GM08714 (cell line): ENCODE measurements at regions not wholly inside any gene's neighbourhood (a gene's known extent, or its start where the extent isn't known, plus 50 kb on each side); places are given as distances from the start of the nearest gene placed in this dataset.
"Not testable (repeated sequence)": the region's sequence is repeated elsewhere in the genome, so short reads cannot be mapped to it uniquely, and the experiment has no call there.

Source experiments
- H3K4me3 ChIP-seq: fragments of 200-500 bp; sonication (Bioruptor generic); 2 replicates; pipeline ENCODE4 v1.5.1; 2014; ENCODE audit warnings: mild to moderate bottlenecking, low read length, inconsistent platforms
- ZNF274 ChIP-seq: IDR thresholded peaks from 2 replicates; pipeline ENCODE4 v1.6.1; 2012; ENCODE audit warnings: mild to moderate bottlenecking, low read depth, low read length

- TF ChIP-seq ZNF274, result no peak
- no peak overlapping the region for H3K4me3 ChIP-seq
These were observed 177.3 kb downstream of the NFKBIZ start for GRCh38 chr3:102026656-102027055.

- no peak overlapping the region for H3K4me3 ChIP-seq
- no peak for TF ChIP-seq ZNF274
These were observed 181.3 kb downstream of the NFKBIZ start for GRCh38 chr3:102030661-102031060.

GRCh38 chr3:102031834-102032233, 182.5 kb downstream of the NFKBIZ start:
- no peak for TF ChIP-seq ZNF274
- no peak overlapping the region for H3K4me3 ChIP-seq

GRCh38 chr3:102032491-102033383, 183.4 kb downstream of the NFKBIZ start:
- no peak overlapping the region for H3K4me3 ChIP-seq
- no peak for TF ChIP-seq ZNF274

GRCh38 chr3:102034639-102035451, 185.5 kb downstream of the NFKBIZ start:
- no peak for TF ChIP-seq ZNF274
- no peak overlapping the region for H3K4me3 ChIP-seq

GRCh38 chr3:102036017-102036416, 186.7 kb downstream of the NFKBIZ start:
- TF ChIP-seq ZNF274, result no peak

GRCh38 chr3:102036472-102036871, 187.2 kb downstream of the NFKBIZ start:
- H3K4me3 ChIP-seq, result no peak overlapping the region
- TF ChIP-seq ZNF274, result no peak

More at GRCh38 chr3:102036017-102036416, 186.7 kb downstream of the NFKBIZ start:
- no peak overlapping the region for H3K4me3 ChIP-seq

- TF ChIP-seq ZNF274, result no peak
- H3K4me3 ChIP-seq, result no peak overlapping the region
These were observed 187.9 kb downstream of the NFKBIZ start for GRCh38 chr3:102037209-102037608.

- H3K4me3 ChIP-seq, result no peak overlapping the region; the same call in 1 of the 2 replicates
- TF ChIP-seq ZNF274, result no peak
These were observed 188.5 kb downstream of the NFKBIZ start for GRCh38 chr3:102037791-102038190.

- H3K4me3 ChIP-seq, result no peak overlapping the region; the same call in 1 of the 2 replicates
- no peak for TF ChIP-seq ZNF274
These were observed 189.3 kb downstream of the NFKBIZ start for GRCh38 chr3:102038477-102039142.

- H3K4me3 ChIP-seq, result not testable (repeated sequence)
These were observed 190.8 kb downstream of the NFKBIZ start for GRCh38 chr3:102040144-102040543.

GRCh38 chr3:102053375-102053989, 204.2 kb downstream of the NFKBIZ start:
- TF ChIP-seq ZNF274, result no peak
- no peak overlapping the region for H3K4me3 ChIP-seq

GRCh38 chr3:102054543-102055080, 205.3 kb downstream of the NFKBIZ start:
- H3K4me3 ChIP-seq, result no peak overlapping the region
- TF ChIP-seq ZNF274, result no peak

- no peak for TF ChIP-seq ZNF274
- no peak overlapping the region for H3K4me3 ChIP-seq
These were observed 208.6 kb downstream of the NFKBIZ start for GRCh38 chr3:102057781-102058421.
